ENCODE measurements at regions not wholly inside any gene's neighbourhood (a gene's known extent, or its start where the extent isn't known, plus 50 kb on each side); places are given as distances from the start of the nearest gene placed in this dataset.

DNA sequence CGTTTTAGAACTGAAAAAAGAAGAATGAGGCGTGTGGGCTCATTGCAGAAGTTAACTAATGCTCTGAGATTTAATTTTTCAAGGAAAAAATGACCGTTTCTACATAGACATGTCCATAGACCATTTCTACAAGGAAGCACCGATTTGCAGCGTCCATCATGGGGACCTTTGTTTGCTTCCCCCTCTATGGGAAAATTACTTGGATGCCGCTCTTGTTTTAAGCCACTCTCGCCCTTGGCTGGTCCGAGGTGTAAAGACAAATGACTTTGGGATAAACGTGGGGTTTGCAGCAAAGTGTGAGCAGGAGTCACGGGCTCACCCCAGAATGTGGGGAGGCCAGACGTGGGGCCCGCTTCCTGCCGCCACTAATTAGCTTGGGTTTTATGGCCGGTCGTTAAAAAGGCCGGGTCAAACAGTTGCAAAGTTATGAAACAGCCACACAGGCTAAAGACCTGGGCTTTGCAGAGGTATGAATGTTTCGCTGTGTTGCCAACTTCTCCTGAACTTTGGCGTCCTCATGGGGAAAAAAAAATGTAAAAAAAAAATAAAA, 235.9 kb downstream of the SHOX start:
- ChIA-PET POLR2A (no interaction called here), CTCF (no interaction called here)
- no peak for ATAC-seq (ENCODE audit: poor library complexity)
- intact Hi-C loops (cut with DNase I, micrococcal nuclease), result no loop called here
- H3K9me3 Mint-ChIP-seq, result no peaks in the 10 kb centered on the region
- no peak overlapping the region for H3K4me3 ChIP-seq (ENCODE audit: low read length)
- no peak for DNase-seq
- H3K4me3 Mint-ChIP-seq, result no peak overlapping the region
- TF ChIP-seq, protein P1, sequence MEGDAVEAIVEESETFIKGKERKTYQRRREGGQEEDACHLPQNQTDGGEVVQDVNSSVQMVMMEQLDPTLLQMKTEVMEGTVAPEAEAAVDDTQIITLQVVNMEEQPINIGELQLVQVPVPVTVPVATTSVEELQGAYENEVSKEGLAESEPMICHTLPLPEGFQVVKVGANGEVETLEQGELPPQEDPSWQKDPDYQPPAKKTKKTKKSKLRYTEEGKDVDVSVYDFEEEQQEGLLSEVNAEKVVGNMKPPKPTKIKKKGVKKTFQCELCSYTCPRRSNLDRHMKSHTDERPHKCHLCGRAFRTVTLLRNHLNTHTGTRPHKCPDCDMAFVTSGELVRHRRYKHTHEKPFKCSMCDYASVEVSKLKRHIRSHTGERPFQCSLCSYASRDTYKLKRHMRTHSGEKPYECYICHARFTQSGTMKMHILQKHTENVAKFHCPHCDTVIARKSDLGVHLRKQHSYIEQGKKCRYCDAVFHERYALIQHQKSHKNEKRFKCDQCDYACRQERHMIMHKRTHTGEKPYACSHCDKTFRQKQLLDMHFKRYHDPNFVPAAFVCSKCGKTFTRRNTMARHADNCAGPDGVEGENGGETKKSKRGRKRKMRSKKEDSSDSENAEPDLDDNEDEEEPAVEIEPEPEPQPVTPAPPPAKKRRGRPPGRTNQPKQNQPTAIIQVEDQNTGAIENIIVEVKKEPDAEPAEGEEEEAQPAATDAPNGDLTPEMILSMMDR (IDR thresholded peaks at IDR 0.05), result no peak
- H3K36me3 Mint-ChIP-seq (ENCODE audit: low read depth), result no peaks in the 10 kb centered on the region
- no peak overlapping the region for H3K27ac Mint-ChIP-seq
- H3K27me3 ChIP-seq (ENCODE audit: control insufficient read depth in 1 of 2, insufficient read depth in 2 of 2, low read length in 2 of 2), result peaks cover 0 to 2% of the 10 kb centered on the region in 2 experiments
- no peaks in the 10 kb centered on the region for H3K4me1 ChIP-seq (ENCODE audit: insufficient read depth, low read length)
- peaks cover 0 to 41% of the 10 kb centered on the region in 2 experiments for H3K9me3 ChIP-seq (ENCODE audit: control insufficient read depth in 1 of 2, insufficient read depth in 1 of 2, low read length in 2 of 2)
- no peaks in the 10 kb centered on the region for H3K4me1 Mint-ChIP-seq (ENCODE audit: low read depth)
- no peaks in the 10 kb centered on the region for H3K36me3 ChIP-seq (ENCODE audit: insufficient read depth, low read length)
- H3K27ac ChIP-seq (ENCODE audit: low read depth in 1 of 2, low read length in 2 of 2), result no peak overlapping the region
- peaks cover 23% of the 10 kb centered on the region for H3K27me3 Mint-ChIP-seq

DNA sequence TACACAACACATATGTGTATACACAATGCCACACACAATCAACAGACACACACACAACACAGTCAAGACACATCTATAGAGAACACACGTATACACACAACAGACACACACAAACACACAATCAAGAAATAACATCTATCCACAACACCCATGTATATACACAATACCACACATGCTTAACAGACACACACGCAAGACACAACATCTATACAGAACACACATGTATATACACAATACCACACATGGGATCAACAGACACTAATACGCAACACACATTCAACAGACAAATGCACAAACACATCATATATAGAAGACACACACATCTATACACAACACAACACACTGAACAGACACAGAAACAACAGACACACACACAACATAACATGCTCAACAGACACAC, 234.8 kb downstream of the SHOX start:
- H3K4me3 ChIP-seq (ENCODE audit: low read length), result no peak overlapping the region
- Mint-ChIP-seq H3K4me1 (ENCODE audit: low read depth) (no peaks in the 10 kb centered on the region), H3K4me3 (no peak overlapping the region), H3K36me3 (ENCODE audit: low read depth) (no peaks in the 10 kb centered on the region), H3K27ac (no peak overlapping the region), H3K9me3 (no peaks in the 10 kb centered on the region), H3K27me3 (peaks cover 23% of the 10 kb centered on the region)
- ChIA-PET CTCF (no interaction called here), POLR2A (no interaction called here)
- H3K27me3 ChIP-seq (ENCODE audit: control insufficient read depth in 1 of 2, insufficient read depth in 2 of 2, low read length in 2 of 2), result peaks cover 0 to 2% of the 10 kb centered on the region in 2 experiments
- TF ChIP-seq, protein P1 (IDR thresholded peaks at IDR 0.05), result no peak
- H3K36me3 ChIP-seq (ENCODE audit: insufficient read depth, low read length), result no peaks in the 10 kb centered on the region
- ATAC-seq (ENCODE audit: poor library complexity), result no peak
- intact Hi-C loops (cut with DNase I, micrococcal nuclease), result no loop called here
- DNase-seq, result no peak
- no peak overlapping the region for H3K27ac ChIP-seq (ENCODE audit: low read depth in 1 of 2, low read length in 2 of 2)
- peaks cover 0 to 47% of the 10 kb centered on the region in 2 experiments for H3K9me3 ChIP-seq (ENCODE audit: control insufficient read depth in 1 of 2, insufficient read depth in 1 of 2, low read length in 2 of 2)
- no peaks in the 10 kb centered on the region for H3K4me1 ChIP-seq (ENCODE audit: insufficient read depth, low read length)

DNA sequence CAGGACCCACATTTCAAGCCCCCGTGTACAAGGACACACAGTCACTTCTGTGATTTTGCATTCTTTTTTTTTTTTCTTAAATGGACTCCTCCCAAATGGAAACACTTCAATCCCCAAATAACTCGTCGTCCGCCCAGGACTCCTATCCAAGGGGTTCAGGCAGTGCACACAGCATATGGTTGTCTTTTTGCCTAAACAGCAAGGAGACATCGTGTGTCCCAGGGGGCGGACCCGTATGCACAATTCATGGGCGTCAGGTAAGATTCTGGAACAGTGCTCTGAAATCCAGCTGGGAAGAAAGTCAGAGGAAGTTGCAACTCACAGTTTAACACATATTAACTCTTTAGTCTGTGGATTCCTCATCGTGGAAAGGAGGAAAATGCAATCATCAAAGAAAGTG, 231.3 kb downstream of the SHOX start:
- ChIA-PET CTCF (no interaction called here), POLR2A (no interaction called here)
- Mint-ChIP-seq H3K4me3 (no peak overlapping the region), H3K27ac (no peak overlapping the region), H3K9me3 (peaks cover 6% of the 10 kb centered on the region), H3K27me3 (no peaks in the 10 kb centered on the region), H3K36me3 (ENCODE audit: low read depth) (no peaks in the 10 kb centered on the region), H3K4me1 (ENCODE audit: low read depth) (no peaks in the 10 kb centered on the region)
- H3K27ac ChIP-seq (ENCODE audit: low read depth in 1 of 2, low read length in 2 of 2), result no peak overlapping the region
- intact Hi-C loops (cut with DNase I, micrococcal nuclease), result no loop called here
- no peak overlapping the region for H3K4me3 ChIP-seq (ENCODE audit: low read length)
- ATAC-seq (ENCODE audit: poor library complexity), result no peak
- H3K27me3 ChIP-seq (ENCODE audit: control insufficient read depth in 1 of 2, insufficient read depth in 2 of 2, low read length in 2 of 2), result peaks cover 0 to 2% of the 10 kb centered on the region in 2 experiments
- TF ChIP-seq, protein P1 (IDR thresholded peaks at IDR 0.05), result no peak
- no peaks in the 10 kb centered on the region for H3K4me1 ChIP-seq (ENCODE audit: insufficient read depth, low read length)
- H3K36me3 ChIP-seq (ENCODE audit: insufficient read depth, low read length), result no peaks in the 10 kb centered on the region
- H3K9me3 ChIP-seq (ENCODE audit: control insufficient read depth in 1 of 2, insufficient read depth in 1 of 2, low read length in 2 of 2), result peaks cover 0 to 52% of the 10 kb centered on the region in 2 experiments
- DNase-seq, result no peak

All from CD4-positive, alpha-beta T cell (primary cell).